GM12891 (cell line): ENCODE measurements at regions not wholly inside any gene's neighbourhood (a gene's known extent, or its start where the extent isn't known, plus 50 kb on each side); places are given as distances from the start of the nearest gene placed in this dataset.

Source experiments
- POLR2A ChIP-seq: IDR thresholded peaks from 2 replicates; pipeline ENCODE4 v1.6.1; 2011; ENCODE audit warnings: low read depth, low read length, control low read depth
- POLR2AphosphoS5 ChIP-seq: IDR thresholded peaks from 2 replicates; pipeline ENCODE4 v1.6.1; 2011; ENCODE audit warnings: low read depth, low read length, control low read depth
- POU2F2 ChIP-seq: IDR thresholded peaks from 2 replicates; pipeline ENCODE4 v1.6.1; 2011; ENCODE audit warnings: low read depth, mild to moderate bottlenecking, control low read depth, low read length, moderate library complexity
- TAF1 ChIP-seq: IDR thresholded peaks from 2 replicates; pipeline ENCODE4 v1.6.1; 2011; ENCODE audit warnings: low read depth, low read length, control low read depth

DNA sequence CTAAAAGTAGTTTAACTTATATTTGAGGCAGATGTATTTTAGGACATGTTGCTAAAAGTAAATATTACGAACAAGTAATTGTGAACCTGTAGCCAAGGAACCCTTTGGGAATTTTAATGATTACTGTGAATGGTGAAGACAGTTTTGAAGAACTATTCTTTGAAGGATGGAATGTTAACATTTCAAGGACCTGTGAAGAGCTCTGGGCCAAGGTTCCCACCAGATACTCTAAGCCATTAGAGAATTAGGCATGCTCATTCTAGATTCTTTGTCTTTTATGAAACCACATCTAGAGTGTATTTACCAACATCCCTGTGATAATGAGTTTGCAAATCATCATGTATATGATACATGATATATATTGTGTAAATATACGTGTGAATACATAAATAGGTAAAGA lies 99.8 kb downstream of the SEPTIN7 start:
- TF ChIP-seq POLR2A (no peak), POLR2AphosphoS5 (no peak), TAF1 (no peak), POU2F2 (no peak)
